GM23338 (cell line): ENCODE measurements at regions not wholly inside any gene's neighbourhood (a gene's known extent, or its start where the extent isn't known, plus 50 kb on each side); places are given as distances from the start of the nearest gene placed in this dataset.

Experiments used
- EZH2 ChIP-seq: fragments of 200-600 bp; sonication (generic); IDR thresholded peaks from one replicate; pipeline ENCODE4 v1.8.0; 2017; ENCODE audit warnings: antibody characterized with exemption, mild to moderate bottlenecking, low read depth; ENCODE audit not compliant: unreplicated experiment
- EZH2phosphoT487 ChIP-seq: fragments of 200-600 bp; sonication (generic); IDR thresholded peaks from one replicate; pipeline ENCODE4 v1.8.1; 2018; ENCODE audit warnings: antibody characterized with exemption; ENCODE audit not compliant: unreplicated experiment
- JUNB ChIP-seq: IDR thresholded peaks from one replicate; pipeline ENCODE4 v1.6.1; 2016; ENCODE audit warnings: antibody characterized with exemption; ENCODE audit not compliant: unreplicated experiment
- POLR2AphosphoS5 ChIP-seq: IDR thresholded peaks from 2 replicates; pipeline ENCODE4 v1.6.1; 2016; ENCODE audit warnings: antibody characterized with exemption, low read depth
- TF ChIP-seq, protein P1 (sequence below), 2 experiments: fragments of 200-600 bp in 1 of 2; sonication (generic) in 1 of 2; conservative IDR thresholded peaks; 2 replicates each; pipeline versions ENCODE4 v1.5.1 to v1.6.1; 2016 to 2017; ENCODE audit warnings: antibody characterized with exemption in 2 of 2, low read depth in 2 of 2, mild to moderate bottlenecking in 2 of 2, moderate library complexity in 1 of 2
- TF ChIP-seq, protein P2 (sequence below): IDR thresholded peaks from one replicate; pipeline ENCODE4 v1.6.1; 2018; ENCODE audit warnings: antibody characterized with exemption; ENCODE audit not compliant: unreplicated experiment

DNA sequence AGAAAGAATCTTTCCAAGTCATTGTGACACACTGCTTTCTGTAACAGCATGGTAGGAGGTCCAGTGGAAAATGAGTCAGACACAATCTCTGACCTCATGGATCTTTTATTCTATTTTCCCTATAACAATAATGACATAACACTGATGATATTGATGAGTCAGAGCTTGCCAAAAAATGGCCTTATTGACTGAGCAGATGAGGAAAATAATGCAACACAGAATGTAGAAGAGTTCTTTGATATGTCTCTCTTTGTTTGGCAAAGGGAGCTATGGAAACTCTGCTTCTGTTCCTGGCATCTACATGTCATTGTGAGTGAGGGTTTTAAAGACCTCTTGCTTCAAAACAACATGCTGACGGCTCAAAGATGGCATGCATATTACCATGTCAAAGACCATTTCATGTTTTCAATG lies 443.1 kb upstream of the ZNF608 start:
- TF ChIP-seq EZH2 (no peak), JUNB (no peak), POLR2AphosphoS5 (no peak), EZH2phosphoT487 (no peak)
- TF ChIP-seq, protein P1, sequence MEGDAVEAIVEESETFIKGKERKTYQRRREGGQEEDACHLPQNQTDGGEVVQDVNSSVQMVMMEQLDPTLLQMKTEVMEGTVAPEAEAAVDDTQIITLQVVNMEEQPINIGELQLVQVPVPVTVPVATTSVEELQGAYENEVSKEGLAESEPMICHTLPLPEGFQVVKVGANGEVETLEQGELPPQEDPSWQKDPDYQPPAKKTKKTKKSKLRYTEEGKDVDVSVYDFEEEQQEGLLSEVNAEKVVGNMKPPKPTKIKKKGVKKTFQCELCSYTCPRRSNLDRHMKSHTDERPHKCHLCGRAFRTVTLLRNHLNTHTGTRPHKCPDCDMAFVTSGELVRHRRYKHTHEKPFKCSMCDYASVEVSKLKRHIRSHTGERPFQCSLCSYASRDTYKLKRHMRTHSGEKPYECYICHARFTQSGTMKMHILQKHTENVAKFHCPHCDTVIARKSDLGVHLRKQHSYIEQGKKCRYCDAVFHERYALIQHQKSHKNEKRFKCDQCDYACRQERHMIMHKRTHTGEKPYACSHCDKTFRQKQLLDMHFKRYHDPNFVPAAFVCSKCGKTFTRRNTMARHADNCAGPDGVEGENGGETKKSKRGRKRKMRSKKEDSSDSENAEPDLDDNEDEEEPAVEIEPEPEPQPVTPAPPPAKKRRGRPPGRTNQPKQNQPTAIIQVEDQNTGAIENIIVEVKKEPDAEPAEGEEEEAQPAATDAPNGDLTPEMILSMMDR (conservative IDR thresholded peaks at IDR 0.05; ENCODE audit: low read depth in 2 of 2): no peak
- TF ChIP-seq, protein P2, sequence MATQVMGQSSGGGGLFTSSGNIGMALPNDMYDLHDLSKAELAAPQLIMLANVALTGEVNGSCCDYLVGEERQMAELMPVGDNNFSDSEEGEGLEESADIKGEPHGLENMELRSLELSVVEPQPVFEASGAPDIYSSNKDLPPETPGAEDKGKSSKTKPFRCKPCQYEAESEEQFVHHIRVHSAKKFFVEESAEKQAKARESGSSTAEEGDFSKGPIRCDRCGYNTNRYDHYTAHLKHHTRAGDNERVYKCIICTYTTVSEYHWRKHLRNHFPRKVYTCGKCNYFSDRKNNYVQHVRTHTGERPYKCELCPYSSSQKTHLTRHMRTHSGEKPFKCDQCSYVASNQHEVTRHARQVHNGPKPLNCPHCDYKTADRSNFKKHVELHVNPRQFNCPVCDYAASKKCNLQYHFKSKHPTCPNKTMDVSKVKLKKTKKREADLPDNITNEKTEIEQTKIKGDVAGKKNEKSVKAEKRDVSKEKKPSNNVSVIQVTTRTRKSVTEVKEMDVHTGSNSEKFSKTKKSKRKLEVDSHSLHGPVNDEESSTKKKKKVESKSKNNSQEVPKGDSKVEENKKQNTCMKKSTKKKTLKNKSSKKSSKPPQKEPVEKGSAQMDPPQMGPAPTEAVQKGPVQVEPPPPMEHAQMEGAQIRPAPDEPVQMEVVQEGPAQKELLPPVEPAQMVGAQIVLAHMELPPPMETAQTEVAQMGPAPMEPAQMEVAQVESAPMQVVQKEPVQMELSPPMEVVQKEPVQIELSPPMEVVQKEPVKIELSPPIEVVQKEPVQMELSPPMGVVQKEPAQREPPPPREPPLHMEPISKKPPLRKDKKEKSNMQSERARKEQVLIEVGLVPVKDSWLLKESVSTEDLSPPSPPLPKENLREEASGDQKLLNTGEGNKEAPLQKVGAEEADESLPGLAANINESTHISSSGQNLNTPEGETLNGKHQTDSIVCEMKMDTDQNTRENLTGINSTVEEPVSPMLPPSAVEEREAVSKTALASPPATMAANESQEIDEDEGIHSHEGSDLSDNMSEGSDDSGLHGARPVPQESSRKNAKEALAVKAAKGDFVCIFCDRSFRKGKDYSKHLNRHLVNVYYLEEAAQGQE: no peak
